Stimulated activated CD4-positive, alpha-beta T cell treated with anti-CD3 and anti-CD28 coated beads, TNF-alpha, amount 100 ng/mL, for 1 hour (primary cell): ENCODE measurements at regions not wholly inside any gene's neighbourhood (a gene's known extent, or its start where the extent isn't known, plus 50 kb on each side); places are given as distances from the start of the nearest gene placed in this dataset.
"Not testable (repeated sequence)": the region's sequence is repeated elsewhere in the genome, so short reads cannot be mapped to it uniquely, and the experiment has no call there.

Experiments used
- DNase-seq, 3 donors: peaks; one replicate each; pipeline ENCODE4 v3.0.0-alpha.2; 2020; ENCODE audit warnings: low read depth in 3 of 3, low spot score in 1 of 3

- DNase-seq, result no peak
These were observed 198.8 kb downstream of the DAD1 start for GRCh38 chr14:22390195-22390594.

- no peak for DNase-seq
These were observed 200.1 kb downstream of the DAD1 start for GRCh38 chr14:22388669-22389595.

- no peak for DNase-seq
These were observed 201.2 kb downstream of the DAD1 start for GRCh38 chr14:22387776-22388241.

- no peak for DNase-seq
These were observed 201.9 kb downstream of the DAD1 start for GRCh38 chr14:22386924-22387775.

GRCh38 chr14:22384974-22385526 is 204.0 kb downstream of the DAD1 start:
- DNase-seq, result no peak

GRCh38 chr14:22384167-22384549 is 204.9 kb downstream of the DAD1 start:
- no peak for DNase-seq

GRCh38 chr14:22383515-22384166 is 205.4 kb downstream of the DAD1 start:
- DNase-seq, result no peak

GRCh38 chr14:22382955-22383354 is 206.1 kb downstream of the DAD1 start:
- no peak for DNase-seq

GRCh38 chr14:22382395-22382794 is 206.6 kb downstream of the DAD1 start:
- no peak for DNase-seq

GRCh38 chr14:22381766-22382165 is 207.3 kb downstream of the DAD1 start:
- DNase-seq, result no peak

GRCh38 chr14:22381408-22381760 is 207.6 kb downstream of the DAD1 start:
- DNase-seq, result no peak

GRCh38 chr14:22380571-22381407 is 208.2 kb downstream of the DAD1 start:
- DNase-seq, result no peak

GRCh38 chr14:22379727-22380126 is 209.3 kb downstream of the DAD1 start:
- no peak for DNase-seq

- DNase-seq, result no peak
These were observed 210.8 kb downstream of the DAD1 start for GRCh38 chr14:22378181-22378580.

GRCh38 chr14:22375321-22375930 is 213.6 kb downstream of the DAD1 start:
- no peak for DNase-seq

- DNase-seq, result no peak
These were observed 218.8 kb downstream of the DAD1 start for GRCh38 chr14:22370084-22370847.

GRCh38 chr14:22358726-22359125 is 230.3 kb downstream of the DAD1 start:
- DNase-seq, result no peak

GRCh38 chr14:22349281-22349680 is 239.7 kb downstream of the DAD1 start:
- not testable (repeated sequence) for DNase-seq

- no peak for DNase-seq
These were observed 244.4 kb downstream of the DAD1 start for GRCh38 chr14:22344673-22345072.
